ENCODE measurements at regions not wholly inside any gene's neighbourhood (a gene's known extent, or its start where the extent isn't known, plus 50 kb on each side); places are given as distances from the start of the nearest gene placed in this dataset.
A peak's percentile ranks its signal among the peaks of the same experiment; 100 is the strongest.

DNA sequence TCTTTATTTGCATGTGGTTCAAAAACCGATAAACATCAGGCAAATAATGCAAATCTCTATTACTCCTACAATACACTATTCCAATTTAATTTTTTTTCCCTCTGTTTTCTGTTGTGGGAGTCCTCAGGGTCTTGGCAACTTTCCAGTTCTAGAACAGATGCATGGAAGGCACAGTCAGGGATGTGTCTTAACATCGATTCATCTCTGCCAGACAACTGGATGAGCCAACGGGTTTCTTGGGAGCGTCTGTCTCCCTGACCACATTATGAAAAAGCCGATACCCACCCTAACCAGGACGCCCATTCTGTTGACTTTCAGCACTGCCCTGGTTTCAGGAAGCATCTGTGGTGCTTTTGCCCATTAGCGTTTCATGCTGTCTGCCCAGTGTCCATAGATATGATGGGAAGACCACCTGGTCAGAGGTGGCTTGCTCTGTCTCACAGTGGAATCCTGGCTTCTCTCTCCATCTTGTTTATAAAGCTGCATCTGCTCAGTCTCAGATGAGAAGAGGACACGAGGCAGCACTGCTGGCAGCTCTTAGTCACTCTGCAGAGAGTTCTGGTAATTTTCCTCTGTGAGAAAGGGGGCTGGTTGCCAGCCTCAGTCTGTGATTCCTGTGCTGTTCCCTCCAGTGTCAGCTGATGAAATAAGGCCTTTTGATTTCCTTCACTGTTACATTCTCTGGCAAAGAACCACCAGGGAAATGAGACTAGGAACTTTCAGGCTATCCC lies 57.9 kb upstream of the KCNE4 start:
- peak; percentile 20 to 68 for DNase-seq (ENCODE audit: low read depth in 2 of 2)

DNA sequence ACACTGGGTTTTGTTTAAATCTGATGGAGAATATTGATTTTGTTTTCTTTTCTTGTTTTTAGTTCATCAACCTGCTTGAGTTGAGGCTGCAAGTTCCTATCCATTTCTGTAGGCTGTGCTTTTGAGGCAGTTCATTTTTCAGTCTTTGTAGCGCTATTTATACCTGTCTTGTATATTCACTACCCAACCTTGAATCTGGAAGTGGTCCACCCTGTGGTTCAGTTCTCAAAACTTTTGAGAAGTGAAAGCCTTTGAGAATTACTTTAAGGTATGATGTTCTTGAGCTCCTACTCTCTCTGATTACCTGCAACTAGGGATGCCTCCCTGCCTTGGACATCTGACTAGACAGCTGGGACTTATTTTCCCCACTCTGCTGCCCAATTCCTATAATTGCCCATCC lies 53.5 kb upstream of the KCNE4 start:
- DNase-seq (ENCODE audit: low read depth in 2 of 2): no peak

DNA sequence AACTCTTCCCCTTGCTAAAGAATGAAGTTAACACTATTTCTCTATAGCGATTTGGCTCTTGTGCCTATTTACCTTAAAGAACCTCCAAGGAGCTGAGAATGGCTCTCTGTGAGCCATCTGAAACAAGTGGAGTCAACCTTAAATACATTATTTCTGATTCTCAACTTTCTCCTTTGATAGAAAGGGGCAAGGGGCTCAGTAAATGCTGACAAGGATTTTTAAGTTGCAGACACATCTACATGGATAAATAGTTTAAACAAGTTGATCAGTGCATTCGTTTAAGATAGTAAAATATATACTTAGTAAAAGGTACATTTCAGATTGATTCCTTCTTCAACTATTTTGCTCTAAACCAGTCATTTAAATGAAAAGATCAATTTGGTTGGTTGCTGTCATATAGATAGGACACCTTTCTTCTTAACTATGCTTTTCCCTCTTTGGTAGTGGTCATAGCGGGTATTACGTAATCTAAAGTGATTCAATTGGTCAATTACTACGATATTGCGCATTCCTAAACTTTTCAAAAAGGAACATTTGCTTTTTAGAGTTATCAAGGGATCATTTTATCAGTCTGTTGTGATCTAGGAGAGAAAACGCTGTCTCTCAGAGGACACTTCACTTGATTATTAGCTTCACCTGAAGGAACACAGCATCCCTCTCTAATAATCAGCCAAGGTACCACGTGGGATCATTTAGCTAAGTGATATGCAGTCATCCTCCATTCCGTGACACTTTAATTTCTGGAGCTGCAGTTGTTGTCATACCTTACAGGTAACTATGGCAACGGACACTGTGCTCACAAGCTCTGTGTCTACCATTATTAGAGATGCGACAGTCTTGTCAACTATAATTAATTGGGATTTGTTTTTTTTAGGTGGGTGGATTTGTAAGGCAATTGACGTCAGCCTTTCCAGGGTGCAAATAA lies 50.9 kb upstream of the KCNE4 start:
- no peak for DNase-seq (ENCODE audit: low read depth in 2 of 2)

DNA sequence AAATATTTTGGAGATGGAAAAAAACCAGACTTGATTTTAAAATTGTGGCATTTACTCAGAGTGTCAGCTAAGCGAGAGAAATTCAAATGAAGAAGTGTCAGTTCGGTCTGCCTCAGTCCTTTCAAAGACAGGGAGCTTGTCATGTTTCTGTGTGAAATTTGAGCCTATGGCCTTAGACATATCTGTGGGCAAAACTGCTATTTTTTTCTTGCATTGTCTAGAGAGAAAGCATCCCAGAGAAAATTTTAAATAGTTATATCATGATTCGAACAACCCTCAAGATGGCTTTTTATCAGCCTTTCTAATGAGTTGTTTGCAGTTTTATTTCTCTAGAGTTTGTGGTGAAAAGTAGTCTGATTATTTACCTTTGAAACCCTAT lies 50.2 kb upstream of the KCNE4 start:
- DNase-seq (ENCODE audit: low read depth in 2 of 2): no peak

All from dermis microvascular lymphatic vessel endothelial cell (primary cell).